Panc1 (cell line): ENCODE measurements at regions not wholly inside any gene's neighbourhood (a gene's known extent, or its start where the extent isn't known, plus 50 kb on each side); places are given as distances from the start of the nearest gene placed in this dataset.

Experiments used
- ATAC-seq: fragments of 200-7000 bp; cut with Tn5 transposase; 2 replicates; pipeline ENCODE4 v1.9.1; 2020; ENCODE audit warnings: mild to moderate bottlenecking, moderate library complexity
- BruUV-seq: library from RNA; stranded (reverse); fragments of 400-500 nt; replicated peaks from 2 replicates; lab custom pipeline; 2021; lab: Mats Ljungman, UMichigan
- CTCF ChIA-PET: fragments of 300-600 bp; sonication (Branson Sonifier 250); formaldehyde crosslinking; loops from one replicate; lab custom pipeline; 2022; ENCODE audit warnings: antibody characterized with exemption; lab: Charles Lee
- POLR2A ChIA-PET: fragments of 300-600 bp; sonication (Branson Sonifier 250); formaldehyde crosslinking; loops from one replicate; lab custom pipeline; 2022; ENCODE audit warnings: antibody characterized with exemption; lab: Charles Lee
- DNase-seq: peaks from one replicate; pipeline ENCODE4 v3.0.0-alpha.2; 2010; ENCODE audit warnings: low read depth, low spot score
- H3K27ac ChIP-seq: 2 replicates; pipeline ENCODE4 v1.5.1; 2011; ENCODE audit warnings: mild to moderate bottlenecking, low read length, inconsistent platforms
- H3K27me3 ChIP-seq: fragments of 200-500 bp; sonication (Bioruptor generic); 2 replicates; pipeline ENCODE4 v1.6.0; 2014; ENCODE audit warnings: low read length, inconsistent platforms; ENCODE audit not compliant: control insufficient read depth, insufficient read depth
- H3K36me3 ChIP-seq: fragments of 200-500 bp; sonication (Bioruptor generic); 2 replicates; pipeline ENCODE4 v1.5.1; 2014; ENCODE audit warnings: inconsistent platforms, mild to moderate bottlenecking, low read length, moderate library complexity; ENCODE audit not compliant: control insufficient read depth, insufficient read depth
- H3K4me1 ChIP-seq: 2 replicates; pipeline ENCODE4 v1.5.1; 2011; ENCODE audit warnings: inconsistent platforms, mild to moderate bottlenecking, low read length, moderate library complexity; ENCODE audit not compliant: control insufficient read depth, insufficient read depth
- H3K4me3 ChIP-seq, 2 experiments: 2 replicates each; pipeline ENCODE4 v1.5.1; 2011 to 2012; ENCODE audit warnings: low read depth in 2 of 2, low read length in 2 of 2, mild to moderate bottlenecking in 2 of 2, inconsistent platforms in 1 of 2, moderate library complexity in 1 of 2
- H3K9me3 ChIP-seq: fragments of 200-500 bp; sonication (Bioruptor generic); 2 replicates; pipeline ENCODE4 v1.5.1; 2014; ENCODE audit warnings: low read depth, mild to moderate bottlenecking, inconsistent platforms, low read length, moderate library complexity; ENCODE audit not compliant: control insufficient read depth, insufficient read depth
- POLR2AphosphoS5 ChIP-seq: IDR thresholded peaks from 2 replicates; pipeline ENCODE4 v1.6.1; 2012; ENCODE audit warnings: mild to moderate bottlenecking, low read depth, low read length, moderate library complexity
- SIN3A ChIP-seq: IDR thresholded peaks from 2 replicates; pipeline ENCODE4 v1.6.1; 2012; ENCODE audit warnings: low read depth, mild to moderate bottlenecking, low read length, moderate library complexity, borderline replicate concordance; ENCODE audit not compliant: insufficient read depth
- TCF7L2 ChIP-seq: IDR thresholded peaks from 2 replicates; pipeline ENCODE4 v1.6.1; 2011; ENCODE audit warnings: mild to moderate bottlenecking, low read depth, low read length, inconsistent platforms
- in situ Hi-C: cut with HindIII; loops from 2 replicates; pipeline ENCODE4 v1.10.0; 2016; ENCODE audit warnings: low sequenced_read_pairs, low pct_unique_long_range_greater_than_20kb
- intact Hi-C: fragments of 100-400 bp; cut with micrococcal nuclease; formaldehyde crosslinking; loops from one replicate; pipeline ENCODE4 v1.10.0; 2022; ENCODE audit not compliant: unreplicated experiment
- TF ChIP-seq, protein P1 (sequence below): fragments of 450-650 bp; IDR thresholded peaks from 2 replicates; pipeline ENCODE4 v1.5.1; 2017; ENCODE audit warnings: mild to moderate bottlenecking
- TF ChIP-seq, protein P2 (sequence below), 2 experiments: IDR thresholded peaks; 2 replicates each; pipeline ENCODE4 v1.6.1; 2011 to 2012; ENCODE audit warnings: low read depth in 2 of 2, control low read depth in 1 of 2, low read length in 1 of 2, mild to moderate bottlenecking in 1 of 2, moderate library complexity in 1 of 2; ENCODE audit not compliant: insufficient read depth in 1 of 2

DNA sequence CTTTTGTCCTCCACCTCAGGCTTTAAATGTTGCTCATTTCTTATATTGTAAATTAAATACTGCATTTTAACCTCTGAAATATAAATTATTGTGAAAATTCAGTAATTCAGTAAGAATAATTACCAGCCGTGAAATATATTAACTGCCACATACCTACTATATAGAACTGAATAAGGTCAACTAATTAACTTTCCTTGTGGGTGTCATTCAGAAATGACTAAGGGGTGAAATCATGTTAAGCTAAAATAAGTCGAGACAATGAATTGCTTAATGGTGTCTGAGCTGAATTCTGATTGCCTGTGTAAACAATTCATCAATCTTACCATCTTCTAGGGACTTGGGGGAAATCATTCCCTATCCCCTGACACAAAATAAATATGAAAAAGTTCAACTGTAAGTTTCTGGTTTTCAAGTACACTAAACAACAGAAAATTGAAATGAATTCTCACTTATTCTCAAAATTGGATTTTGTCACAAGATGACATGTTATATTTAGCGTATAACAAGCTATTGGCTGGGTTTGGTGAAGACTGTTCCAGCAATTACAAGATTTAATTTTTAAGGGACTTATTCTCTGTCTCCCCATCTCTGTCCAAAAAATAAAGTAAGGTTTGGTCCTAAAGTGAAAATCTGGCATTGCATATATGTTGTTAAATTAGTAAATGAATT lies 255.1 kb downstream of the METTL4 start:
- intact Hi-C loops: no loop called here
- BruUV-seq: no TSS peak
- in situ Hi-C loops: no loop called here
- TF ChIP-seq SIN3A: no peak
- TF ChIP-seq, protein P1, sequence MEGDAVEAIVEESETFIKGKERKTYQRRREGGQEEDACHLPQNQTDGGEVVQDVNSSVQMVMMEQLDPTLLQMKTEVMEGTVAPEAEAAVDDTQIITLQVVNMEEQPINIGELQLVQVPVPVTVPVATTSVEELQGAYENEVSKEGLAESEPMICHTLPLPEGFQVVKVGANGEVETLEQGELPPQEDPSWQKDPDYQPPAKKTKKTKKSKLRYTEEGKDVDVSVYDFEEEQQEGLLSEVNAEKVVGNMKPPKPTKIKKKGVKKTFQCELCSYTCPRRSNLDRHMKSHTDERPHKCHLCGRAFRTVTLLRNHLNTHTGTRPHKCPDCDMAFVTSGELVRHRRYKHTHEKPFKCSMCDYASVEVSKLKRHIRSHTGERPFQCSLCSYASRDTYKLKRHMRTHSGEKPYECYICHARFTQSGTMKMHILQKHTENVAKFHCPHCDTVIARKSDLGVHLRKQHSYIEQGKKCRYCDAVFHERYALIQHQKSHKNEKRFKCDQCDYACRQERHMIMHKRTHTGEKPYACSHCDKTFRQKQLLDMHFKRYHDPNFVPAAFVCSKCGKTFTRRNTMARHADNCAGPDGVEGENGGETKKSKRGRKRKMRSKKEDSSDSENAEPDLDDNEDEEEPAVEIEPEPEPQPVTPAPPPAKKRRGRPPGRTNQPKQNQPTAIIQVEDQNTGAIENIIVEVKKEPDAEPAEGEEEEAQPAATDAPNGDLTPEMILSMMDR: no peak
- ChIA-PET POLR2A (no interaction called here), CTCF (no interaction called here)
- DNase-seq (no peak), ATAC-seq (no peak)
- Histone ChIP-seq H3K36me3 (no peaks in the 10 kb centered on the region), H3K9me3 (no peaks in the 10 kb centered on the region), H3K27me3 (no peaks in the 10 kb centered on the region), H3K4me3 (no peak overlapping the region), H3K27ac (no peak overlapping the region), H3K4me1 (no peaks in the 10 kb centered on the region)

DNA sequence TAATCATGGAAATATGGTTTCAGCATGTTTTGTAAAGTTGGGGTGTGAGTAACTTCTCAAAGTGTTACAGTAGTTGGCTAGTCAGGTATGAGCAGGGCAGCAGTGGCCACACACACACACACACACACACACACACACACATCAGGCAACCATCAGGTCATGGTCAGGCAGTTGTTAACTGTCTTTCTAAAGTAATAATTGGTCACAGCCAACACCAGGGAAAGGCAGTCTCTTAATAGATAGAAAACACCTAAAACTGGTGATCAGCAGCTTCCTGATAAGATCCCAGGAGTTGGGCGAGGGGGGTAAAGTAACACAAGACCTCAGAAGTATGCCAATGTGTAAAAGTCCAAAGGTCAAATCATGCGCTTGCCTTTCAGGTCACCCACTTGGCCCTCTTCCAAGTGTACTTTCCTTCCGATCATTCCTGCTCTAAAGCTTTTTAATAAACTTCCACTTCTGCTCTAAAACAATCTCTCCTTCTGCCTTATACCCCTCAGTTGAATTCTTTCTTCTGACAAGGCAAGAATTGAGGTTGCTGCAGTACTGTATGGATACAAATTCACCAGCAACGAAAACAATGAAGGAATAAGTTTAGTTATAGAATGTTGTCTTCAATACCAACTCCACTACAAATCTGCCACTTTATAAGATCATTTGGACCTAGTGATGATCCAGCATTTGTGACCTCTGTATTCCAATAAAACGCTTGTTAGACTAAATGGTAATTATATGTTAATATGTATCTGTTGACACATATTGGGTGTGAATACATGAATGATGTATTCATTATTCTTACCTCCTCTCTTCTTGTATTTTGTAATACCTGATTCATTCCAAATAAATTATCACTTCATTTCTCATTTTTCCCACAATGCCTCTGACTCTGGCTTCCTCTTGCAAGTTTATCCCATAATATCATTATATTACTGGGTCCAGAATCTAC lies 254.3 kb downstream of the METTL4 start:
- Histone ChIP-seq H3K27me3 (no peaks in the 10 kb centered on the region), H3K27ac (no peak overlapping the region), H3K4me1 (no peaks in the 10 kb centered on the region), H3K9me3 (no peaks in the 10 kb centered on the region), H3K4me3 (no peak overlapping the region), H3K36me3 (no peaks in the 10 kb centered on the region)
- TF ChIP-seq SIN3A (no peak), TCF7L2 (no peak), POLR2AphosphoS5 (no peak)
- TF ChIP-seq, protein P1: no peak
- TF ChIP-seq, protein P2, sequence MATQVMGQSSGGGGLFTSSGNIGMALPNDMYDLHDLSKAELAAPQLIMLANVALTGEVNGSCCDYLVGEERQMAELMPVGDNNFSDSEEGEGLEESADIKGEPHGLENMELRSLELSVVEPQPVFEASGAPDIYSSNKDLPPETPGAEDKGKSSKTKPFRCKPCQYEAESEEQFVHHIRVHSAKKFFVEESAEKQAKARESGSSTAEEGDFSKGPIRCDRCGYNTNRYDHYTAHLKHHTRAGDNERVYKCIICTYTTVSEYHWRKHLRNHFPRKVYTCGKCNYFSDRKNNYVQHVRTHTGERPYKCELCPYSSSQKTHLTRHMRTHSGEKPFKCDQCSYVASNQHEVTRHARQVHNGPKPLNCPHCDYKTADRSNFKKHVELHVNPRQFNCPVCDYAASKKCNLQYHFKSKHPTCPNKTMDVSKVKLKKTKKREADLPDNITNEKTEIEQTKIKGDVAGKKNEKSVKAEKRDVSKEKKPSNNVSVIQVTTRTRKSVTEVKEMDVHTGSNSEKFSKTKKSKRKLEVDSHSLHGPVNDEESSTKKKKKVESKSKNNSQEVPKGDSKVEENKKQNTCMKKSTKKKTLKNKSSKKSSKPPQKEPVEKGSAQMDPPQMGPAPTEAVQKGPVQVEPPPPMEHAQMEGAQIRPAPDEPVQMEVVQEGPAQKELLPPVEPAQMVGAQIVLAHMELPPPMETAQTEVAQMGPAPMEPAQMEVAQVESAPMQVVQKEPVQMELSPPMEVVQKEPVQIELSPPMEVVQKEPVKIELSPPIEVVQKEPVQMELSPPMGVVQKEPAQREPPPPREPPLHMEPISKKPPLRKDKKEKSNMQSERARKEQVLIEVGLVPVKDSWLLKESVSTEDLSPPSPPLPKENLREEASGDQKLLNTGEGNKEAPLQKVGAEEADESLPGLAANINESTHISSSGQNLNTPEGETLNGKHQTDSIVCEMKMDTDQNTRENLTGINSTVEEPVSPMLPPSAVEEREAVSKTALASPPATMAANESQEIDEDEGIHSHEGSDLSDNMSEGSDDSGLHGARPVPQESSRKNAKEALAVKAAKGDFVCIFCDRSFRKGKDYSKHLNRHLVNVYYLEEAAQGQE (IDR thresholded peaks at IDR 0.05; ENCODE audit: insufficient read depth in 1 of 2, low read depth in 2 of 2, low read length in 1 of 2): no peak
- ChIA-PET CTCF (no interaction called here), POLR2A (interaction anchor here (0.7 kb wide), 1 partner anchor 135 kb away, joined by 3 read pairs; no protein-coding TSS in a partner anchor)
- in situ Hi-C loops (no loop called here), intact Hi-C loops (no loop called here)
- DNase-seq: no peak
- no peak for ATAC-seq
- no TSS peak for BruUV-seq
